Middle frontal gyrus (tissue), 1 donor: ENCODE measurements at regions not wholly inside any gene's neighbourhood (a gene's known extent, or its start where the extent isn't known, plus 50 kb on each side); places are given as distances from the start of the nearest gene placed in this dataset.
A peak's percentile ranks its signal among the peaks of the same experiment; 100 is the strongest.
"Not testable (repeated sequence)": the region's sequence is repeated elsewhere in the genome, so short reads cannot be mapped to it uniquely, and the experiment has no call there.

Source experiments
- DNase-seq: peaks from one replicate; pipeline ENCODE4 v3.0.0-alpha.2; 2015; ENCODE audit warnings: low spot score; ENCODE audit errors: extremely low spot score

DNA sequence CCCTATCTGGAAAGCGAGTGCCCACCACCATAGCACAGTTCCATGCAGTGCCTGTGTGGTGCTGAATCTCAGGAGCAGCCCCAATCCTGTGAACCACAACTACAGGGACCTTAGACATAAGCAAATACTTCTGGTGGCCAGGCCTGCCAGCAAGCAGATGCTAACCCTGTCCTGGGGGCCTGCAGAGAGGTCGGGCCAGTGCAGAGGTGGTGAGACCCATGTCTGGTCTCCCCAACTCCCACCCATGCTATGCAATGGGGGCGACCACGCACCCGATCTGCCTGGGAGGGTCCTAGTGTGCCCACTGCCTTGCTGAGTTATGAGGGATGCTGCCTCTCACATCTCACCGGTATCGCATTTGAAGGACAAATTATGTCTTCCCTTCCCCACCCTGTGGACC lies 151.6 kb upstream of the ZNF337 start:
- DNase-seq: no peak

DNA sequence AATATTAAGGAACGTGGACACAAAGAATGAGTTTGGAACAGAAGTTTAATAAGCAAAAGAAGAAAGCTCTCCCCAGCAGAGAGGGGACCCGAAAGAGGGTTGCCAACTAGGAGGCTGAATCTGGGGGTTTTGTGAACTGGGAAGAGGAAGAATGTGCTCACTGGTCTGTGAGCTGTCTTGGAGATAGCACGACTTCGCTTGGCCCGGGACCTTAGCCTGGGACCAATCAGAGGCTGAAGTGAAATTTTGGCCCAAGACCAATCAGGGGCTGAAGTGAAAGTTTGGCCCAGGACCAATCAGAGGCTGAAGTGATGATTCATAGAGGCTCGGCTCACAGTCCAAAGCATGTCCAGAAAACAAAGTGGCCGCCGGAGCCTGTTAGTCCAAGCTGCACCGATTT lies 148.0 kb upstream of the ZNF337 start:
- DNase-seq: not testable (repeated sequence)

DNA sequence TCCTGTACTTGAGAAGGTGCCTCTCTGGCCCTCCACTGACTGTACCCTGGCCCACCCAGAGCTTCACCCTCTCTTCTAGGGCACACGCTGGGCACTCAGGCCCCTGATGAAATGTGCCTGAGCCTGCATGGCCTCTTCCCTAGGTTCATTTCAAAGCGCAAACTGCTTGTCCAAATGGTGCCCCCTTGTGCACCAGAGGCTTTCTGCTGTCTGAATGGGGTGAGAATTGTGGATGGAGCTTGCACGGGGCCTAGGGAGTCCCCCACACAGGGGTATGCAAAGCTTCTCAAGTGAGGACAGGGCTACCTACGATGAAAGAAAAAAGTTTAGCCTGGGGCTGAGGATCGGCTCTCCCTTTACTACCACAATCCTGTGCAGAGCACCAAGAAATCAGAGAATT lies 116.9 kb upstream of the ZNF337 start:
- not testable (repeated sequence) for DNase-seq

DNA sequence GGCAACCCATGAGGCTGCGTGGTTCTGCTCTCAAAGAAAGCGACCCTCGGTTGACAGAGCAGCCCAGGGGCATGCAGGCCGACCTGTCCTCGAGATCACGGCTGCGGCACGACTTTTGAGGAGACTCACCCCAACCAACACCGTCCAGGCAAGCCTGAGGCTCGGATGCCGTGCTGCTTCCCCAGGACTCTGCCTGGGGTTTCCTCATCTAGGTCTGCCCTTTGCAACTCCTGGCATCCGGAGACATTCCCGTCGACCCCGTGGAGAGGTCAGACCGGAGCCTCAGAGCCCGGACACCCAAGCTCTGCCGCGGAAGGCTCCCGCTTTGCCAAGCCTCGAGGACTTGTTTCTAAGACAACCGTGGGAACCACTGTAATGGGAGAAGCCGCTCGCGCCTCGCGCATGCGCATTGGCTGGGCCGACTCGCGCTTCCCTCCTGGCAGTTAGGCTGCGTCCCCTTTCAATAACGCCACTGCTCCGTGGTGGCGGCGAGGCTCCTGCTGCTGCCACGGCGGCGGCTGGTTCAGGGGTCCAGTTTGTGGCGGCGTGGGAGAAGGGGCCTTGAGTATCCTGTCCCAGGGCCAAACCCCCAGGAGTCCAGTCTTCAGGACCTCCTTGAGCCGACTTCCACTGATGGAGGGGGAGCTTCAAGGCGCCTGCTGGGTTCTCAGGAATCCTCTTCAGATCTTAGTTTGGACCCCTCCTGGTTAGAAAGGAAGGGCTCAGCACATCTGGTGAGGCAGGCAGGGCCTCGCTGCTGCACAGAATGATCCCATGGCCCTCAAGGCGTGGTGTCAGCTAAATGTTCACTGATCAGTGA lies 101.7 kb upstream of the ZNF337 start:
- DNase-seq: not testable (repeated sequence)

DNA sequence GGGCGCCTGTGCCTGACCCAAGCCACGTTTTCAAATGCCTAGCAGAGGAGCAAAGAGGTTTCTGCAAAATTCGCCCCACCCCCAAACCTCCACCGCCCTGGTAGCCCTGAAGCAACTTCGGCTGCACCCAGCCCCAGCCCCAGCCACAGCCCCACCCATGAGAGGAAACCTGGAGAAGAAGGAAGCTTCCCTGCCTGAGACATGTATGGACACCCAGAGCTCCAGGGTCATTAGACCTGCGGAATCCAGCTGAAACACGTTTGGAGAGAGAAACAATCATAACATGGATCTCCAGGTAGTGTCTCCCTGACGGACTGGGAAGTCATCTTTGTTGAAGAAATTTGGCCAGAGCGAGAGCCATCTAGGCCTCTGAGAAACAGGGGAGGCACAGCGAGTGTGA lies 100.4 kb upstream of the ZNF337 start:
- DNase-seq: not testable (repeated sequence)

DNA sequence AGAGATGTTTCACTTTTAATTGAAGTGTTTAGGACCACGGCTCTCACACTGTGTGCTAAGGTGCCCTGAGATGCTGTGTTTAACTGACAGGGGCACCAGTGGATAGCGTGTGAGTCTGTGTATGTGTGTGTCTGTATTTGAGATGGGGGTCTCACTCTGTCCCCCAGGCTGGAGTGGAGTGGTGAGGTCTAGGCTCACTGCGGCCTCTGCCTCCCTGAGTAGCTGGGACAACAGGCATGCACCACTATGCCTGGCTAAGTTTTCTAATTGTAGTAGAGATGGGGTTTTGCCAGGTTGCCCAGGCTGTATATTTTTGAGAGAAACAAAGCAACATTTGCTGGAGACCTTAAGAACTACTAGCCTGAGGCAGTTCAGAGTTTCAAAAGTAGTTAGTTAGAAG lies 80.6 kb upstream of the ZNF337 start:
- not testable (repeated sequence) for DNase-seq

DNA sequence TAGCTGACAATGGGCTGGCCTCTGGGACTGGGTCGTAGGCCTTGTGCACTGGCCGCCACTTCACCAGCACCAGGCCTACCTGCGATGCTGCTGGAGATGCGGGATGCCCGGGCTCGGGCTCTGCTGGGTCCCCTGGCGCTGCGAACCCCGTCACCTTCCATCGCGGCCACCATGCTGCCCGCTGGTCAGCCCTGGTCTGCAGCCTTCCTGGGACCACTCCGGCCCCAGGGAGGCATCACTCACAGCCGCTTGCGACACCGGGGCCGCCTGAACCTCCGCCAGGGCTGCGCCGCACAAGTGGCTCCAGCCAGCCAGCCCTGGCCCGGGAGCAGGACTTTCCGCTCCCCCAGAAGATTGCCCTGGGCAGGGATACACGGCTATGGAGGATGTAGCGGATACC lies 78.1 kb upstream of the ZNF337 start:
- DNase-seq: not testable (repeated sequence)

DNA sequence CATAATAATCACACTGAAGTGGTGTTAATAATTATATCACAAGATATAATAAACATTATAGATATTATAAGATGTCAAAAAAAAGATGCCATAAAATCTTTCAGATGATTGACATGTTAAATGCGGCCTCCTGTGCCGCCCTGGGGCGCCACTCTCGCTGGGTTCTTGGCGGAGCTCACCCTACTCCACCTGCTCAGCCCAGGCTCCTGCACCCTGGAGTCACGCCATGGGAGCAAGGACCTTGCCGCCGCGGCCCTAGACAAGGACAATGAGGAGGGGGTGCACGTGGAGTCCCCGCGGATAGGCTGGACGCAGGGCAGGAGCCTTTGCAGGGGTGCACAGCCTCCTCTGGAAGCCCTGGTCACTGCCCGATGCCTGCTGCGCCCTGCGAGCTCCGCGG lies 77.5 kb upstream of the ZNF337 start:
- DNase-seq: not testable (repeated sequence)

DNA sequence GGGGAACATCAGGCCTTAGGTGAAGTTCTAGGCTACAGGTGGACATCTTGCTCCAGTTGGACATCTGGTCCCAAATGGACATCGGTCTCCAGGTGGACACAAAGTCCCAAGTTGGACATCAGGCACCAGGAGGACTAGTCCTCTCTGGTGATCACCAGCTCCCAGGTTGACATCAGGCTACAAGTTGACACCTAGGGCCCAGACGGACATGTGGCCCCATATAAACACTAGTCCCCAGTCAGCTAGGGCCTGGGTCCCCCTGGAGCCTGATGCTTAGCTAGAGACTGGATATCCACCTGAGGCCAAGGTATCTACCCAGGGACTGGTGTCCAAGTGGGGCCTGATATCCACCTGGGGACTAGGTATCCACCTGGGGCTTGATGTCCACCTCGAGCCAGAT lies 75.8 kb upstream of the ZNF337 start:
- not testable (repeated sequence) for DNase-seq

DNA sequence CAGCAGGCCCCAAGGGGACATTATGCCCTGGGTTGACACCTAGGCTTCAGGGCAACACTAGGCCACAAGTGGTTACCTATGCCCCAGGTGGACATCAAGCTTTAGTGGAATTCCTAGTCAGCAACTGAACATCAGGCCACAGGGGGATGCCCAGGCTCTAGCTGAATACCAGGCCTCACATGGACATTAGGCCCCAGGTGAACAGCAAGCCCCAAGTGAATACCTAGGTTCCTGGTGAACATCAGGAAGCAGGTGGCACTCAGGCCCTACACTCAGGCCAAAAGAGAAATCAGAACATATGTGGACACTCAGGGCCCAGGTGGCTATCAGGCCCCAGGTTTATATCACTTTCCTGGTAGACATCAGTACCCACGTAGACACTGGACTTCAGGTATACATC lies 75.2 kb upstream of the ZNF337 start:
- DNase-seq: not testable (repeated sequence)

DNA sequence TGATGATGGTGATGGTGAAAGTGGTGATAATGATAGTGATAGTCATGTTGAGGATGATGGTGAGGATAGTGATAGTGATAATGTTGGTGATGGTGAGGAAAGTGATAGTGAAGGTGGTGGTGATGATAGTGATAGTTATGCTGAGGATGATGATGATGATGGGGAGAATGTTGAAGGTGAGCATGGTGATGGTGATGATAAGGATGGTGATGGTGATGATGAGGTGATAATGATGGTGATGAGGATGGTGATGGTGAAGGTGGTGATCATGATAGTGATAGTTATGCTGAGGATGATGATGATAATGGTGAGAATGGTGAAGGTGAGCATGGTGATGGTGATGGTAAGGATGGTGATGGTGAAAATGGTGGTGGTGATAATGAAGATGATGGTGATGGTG lies 64.9 kb upstream of the ZNF337 start:
- DNase-seq: no peak

DNA sequence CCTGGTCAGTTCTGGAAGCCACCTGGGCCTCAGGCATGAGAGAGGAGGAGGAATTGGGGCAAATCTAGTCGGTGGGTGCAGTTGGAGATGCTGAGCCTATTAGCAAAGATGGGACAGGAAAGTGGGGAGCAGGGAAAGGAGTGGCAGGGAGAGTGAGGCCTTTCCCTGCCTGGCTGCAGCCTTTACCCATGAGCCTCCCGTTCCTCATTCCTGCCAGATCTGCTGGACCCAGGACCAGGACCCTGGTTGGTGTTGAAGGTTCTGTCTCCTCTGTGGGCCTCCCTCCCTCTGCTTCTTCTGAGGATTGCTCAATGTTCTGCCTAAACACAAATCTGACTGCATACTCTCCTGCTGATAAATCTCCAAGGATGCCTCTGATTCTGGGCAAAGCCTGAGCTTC lies 64.4 kb upstream of the ZNF337 start:
- DNase-seq: not testable (repeated sequence)

DNA sequence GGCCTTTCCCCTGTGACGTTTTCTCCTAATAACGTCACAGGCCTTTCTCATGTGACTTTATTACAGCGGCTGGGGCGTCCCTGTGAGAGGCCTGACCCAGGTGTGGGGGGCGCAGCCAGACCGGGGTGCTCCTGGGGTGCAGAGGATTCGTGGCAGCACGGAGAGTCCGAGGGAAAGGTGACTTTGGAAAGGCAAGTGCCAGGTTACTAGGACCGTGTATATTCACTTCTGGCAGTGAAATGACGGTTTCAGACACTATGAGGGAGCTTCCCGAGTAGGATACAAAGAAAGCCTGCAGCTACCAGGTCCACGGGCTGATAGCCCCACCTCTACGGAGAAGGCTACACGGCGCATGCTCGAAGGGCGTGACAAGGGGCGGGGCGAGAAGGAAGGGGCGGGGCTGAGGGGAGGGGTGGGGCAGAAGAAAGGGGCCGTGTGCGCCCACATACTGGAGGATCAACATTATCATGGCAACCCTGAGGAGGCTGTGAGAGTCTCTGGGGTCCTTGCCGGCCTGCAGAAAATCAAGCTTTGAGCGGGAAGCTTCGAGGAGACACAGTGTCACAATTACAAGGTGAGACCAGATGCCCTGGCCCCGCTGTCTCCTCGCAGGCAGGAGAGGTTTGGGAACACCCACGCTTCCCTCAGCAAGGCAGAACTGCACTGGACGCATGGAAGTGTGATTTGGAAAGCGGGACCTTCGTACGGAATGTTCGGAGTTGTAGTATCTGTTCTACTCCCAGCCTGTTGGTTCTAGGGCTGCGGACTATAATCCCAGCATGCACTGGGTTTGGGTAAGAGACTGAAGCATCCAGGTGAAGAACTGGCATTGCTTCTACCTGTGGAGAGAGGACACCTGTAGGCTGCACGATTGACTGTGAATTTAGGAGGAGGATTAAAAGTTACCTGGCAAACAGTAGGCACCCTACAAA lies 54.4 kb upstream of the ZNF337 start:
- DNase-seq: peak; percentile 11

DNA sequence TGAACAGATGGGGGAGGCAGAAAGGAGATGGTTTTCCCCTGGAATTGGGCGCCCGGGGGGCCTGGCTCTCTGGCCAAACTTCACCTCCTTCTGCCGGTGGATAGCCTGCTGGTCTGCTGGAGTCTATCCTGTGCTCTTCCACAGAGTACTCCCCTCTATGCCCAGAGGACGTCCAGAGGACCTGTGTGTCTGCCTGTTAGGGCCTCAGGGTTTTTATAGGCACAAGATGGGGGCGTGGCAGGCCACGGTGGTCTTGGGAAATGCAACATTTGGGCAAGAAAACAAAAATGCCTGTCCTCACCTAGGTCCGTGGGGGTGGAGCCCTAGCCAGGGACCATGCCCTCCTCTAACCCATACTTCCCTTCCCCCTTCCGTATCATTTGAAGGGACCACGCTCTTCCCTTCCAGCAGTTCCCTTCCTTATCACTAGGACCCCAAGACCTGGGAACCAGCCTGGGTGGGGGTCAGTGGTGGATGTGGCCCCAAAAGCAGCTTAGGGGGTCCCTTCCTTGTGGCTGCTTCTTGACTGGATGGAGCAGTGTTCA lies 53.6 kb upstream of the ZNF337 start:
- DNase-seq: no peak

DNA sequence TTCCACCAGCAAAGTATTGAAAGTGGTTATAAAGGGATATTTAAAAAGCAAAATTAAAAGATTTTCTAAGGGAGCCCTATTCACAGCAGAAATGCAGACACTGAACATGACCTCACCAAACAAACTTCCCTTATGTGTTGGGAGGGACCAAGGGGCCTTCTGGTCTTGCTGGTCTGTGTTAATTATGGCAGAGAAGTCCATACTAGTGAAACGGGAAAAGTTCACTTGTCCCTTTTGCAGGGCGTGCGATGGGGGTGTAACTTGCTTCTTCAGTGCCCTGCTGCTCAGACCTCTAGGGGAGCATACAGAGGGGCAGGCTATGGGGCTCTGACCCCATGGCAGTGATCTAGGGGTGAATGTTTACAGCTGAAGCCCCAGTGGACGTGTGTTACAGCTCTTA lies 53.0 kb upstream of the ZNF337 start:
- DNase-seq: no peak
